ENCODE measurements at regions not wholly inside any gene's neighbourhood (a gene's known extent, or its start where the extent isn't known, plus 50 kb on each side); places are given as distances from the start of the nearest gene placed in this dataset.

DNA sequence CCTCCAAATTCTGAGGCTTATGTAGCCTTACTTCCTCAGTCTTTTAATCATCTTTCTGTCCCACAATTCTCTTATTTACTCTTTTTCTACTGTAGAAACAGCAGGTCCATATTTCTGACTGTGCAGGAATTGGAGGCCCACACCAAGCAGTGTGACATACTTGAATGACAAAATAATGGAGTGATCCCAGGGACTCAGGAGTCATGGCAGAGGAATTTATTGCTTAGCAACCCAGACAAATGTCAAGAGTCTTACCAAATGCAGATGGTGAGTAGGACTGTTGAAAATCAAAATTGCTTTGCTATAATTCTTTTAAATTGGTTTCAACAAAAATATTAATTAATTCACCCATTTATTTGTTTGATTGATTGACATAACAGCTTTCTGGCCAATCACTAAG lies 59.9 kb downstream of the HTR1B start:
- peak in 3 of 8 experiments; percentile 62 to 84 (median 67) for ATAC-seq (replicated peaks in 6 of 8)
- no peaks in the 10 kb centered on the region for H3K4me1 ChIP-seq (replicated peaks in 1 of 2)
- no peak overlapping the region for H3K27ac ChIP-seq
- H3K4me3 ChIP-seq = no peak overlapping the region
- in situ Hi-C loops (cut with MboI; ENCODE audit: low pct_unique_long_range_greater_than_20kb in 2 of 9, low sequenced_read_pairs in 9 of 9, unreplicated experiment in 9 of 9) = no loop called here

DNA sequence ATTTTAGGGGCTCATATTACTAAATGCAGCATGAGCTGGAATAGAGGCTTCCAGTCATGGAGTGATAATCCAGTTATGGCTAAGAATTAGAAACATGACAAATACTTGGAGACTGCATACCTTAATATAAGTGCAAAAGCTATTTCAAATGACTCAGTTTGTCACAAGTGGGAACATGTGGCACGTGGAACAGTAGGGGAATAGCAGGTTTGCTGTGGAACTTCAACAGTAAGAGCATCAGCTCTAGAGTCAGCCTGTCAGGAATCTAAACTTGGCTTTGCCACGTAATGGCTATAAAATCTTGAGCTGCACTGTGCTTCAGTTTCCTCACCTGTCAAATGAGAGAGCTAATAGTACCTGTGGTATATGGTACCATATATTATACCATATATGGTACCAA lies 62.1 kb downstream of the HTR1B start:
- Histone ChIP-seq H3K27ac (no peak overlapping the region), H3K4me1 (replicated peaks in 1 of 2) (no peaks in the 10 kb centered on the region), H3K4me3 (no peak overlapping the region)
- ATAC-seq (replicated peaks in 6 of 8) = no peak
- in situ Hi-C loops (cut with MboI; ENCODE audit: low pct_unique_long_range_greater_than_20kb in 2 of 9, low sequenced_read_pairs in 9 of 9, unreplicated experiment in 9 of 9) = no loop called here
- 0 to 100% (median 80%) methylated on average over 1 to 2 of the region's 2 CpGs for WGBS, 10 experiments

DNA sequence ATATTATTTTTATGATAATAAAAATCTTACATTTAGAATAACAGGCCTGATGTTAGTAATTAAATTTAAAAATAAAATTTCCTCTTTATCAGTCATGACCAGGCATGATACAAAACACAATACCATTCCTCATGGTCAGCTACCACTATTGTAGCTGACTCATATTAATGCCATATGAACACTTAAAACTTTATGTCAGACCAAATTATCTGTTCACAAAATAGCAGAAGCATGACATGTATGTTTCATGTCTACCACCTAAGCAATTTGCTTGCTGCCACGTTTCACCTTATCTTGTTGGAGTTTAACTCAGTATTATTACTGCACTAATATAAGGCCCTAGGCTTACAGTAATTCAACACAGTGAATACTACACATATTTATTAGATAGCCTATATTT lies 65.7 kb downstream of the HTR1B start:
- 50 to 100% (median 75%) methylated on average over 1 of the region's 1 CpG; no CpG with 5 or more reads in 3 of the 10 experiments for WGBS, 10 experiments
- in situ Hi-C loops (cut with MboI; ENCODE audit: low pct_unique_long_range_greater_than_20kb in 2 of 9, low sequenced_read_pairs in 9 of 9, unreplicated experiment in 9 of 9) = no loop called here
- ATAC-seq (replicated peaks in 6 of 8) = no peak
- H3K4me3 ChIP-seq = no peak overlapping the region
- no peaks in the 10 kb centered on the region for H3K4me1 ChIP-seq (replicated peaks in 1 of 2)
- no peak overlapping the region for H3K27ac ChIP-seq

DNA sequence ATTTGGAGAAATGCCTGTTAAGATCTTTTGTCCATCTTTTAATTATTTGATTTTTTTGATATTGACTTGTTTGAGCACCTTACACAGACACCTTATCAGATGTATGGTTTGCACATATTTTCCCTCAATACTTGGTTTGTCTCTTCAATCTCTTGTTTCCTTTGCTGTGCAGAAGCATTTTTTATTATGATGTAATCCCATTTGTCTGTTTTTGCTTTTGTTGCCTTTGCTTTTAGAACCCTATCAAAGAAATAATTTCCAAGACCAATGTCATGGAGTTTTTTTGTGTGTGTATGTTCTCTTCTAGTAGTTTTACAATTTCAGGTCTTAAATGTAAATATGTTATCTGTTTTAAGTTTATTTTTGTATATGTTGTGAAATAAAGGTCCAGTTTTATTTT lies 73.9 kb downstream of the HTR1B start:
- in situ Hi-C loops (cut with MboI; ENCODE audit: low pct_unique_long_range_greater_than_20kb in 2 of 9, low sequenced_read_pairs in 9 of 9, unreplicated experiment in 9 of 9) = no loop called here
- H3K4me1 ChIP-seq (replicated peaks in 1 of 2) = no peaks in the 10 kb centered on the region
- no peak overlapping the region for H3K27ac ChIP-seq
- no peak overlapping the region for H3K4me3 ChIP-seq
- no peak for ATAC-seq (replicated peaks in 6 of 8)

DNA sequence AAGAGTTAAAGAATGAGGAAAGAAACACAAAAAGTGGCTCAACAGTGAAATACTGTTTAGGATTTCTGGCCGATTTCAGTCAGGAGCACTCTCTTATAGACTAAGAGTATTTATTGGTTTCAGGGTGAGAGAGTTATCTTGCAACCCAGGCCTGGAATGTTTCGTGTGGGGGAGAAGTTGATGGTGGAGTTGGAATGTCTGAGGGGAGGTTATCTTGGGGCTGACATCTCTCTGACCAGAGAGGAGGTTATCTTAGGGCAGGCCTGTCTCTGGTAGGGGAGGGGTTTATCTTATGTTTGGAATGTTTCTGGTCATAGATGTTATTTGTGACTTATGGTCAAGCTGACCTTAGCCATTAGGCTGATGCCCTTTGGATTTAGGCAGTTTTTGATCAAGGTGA lies 80.3 kb downstream of the HTR1B start:
- Histone ChIP-seq H3K27ac (no peak overlapping the region), H3K4me1 (replicated peaks in 1 of 2) (no peaks in the 10 kb centered on the region), H3K4me3 (no peak overlapping the region)
- 20 to 100% (median 78%) methylated on average over 1 to 2 of the region's 2 CpGs for WGBS, 10 experiments
- no peak for ATAC-seq (replicated peaks in 6 of 8)
- in situ Hi-C loops (cut with MboI; ENCODE audit: low pct_unique_long_range_greater_than_20kb in 2 of 9, low sequenced_read_pairs in 9 of 9, unreplicated experiment in 9 of 9) = no loop called here

DNA sequence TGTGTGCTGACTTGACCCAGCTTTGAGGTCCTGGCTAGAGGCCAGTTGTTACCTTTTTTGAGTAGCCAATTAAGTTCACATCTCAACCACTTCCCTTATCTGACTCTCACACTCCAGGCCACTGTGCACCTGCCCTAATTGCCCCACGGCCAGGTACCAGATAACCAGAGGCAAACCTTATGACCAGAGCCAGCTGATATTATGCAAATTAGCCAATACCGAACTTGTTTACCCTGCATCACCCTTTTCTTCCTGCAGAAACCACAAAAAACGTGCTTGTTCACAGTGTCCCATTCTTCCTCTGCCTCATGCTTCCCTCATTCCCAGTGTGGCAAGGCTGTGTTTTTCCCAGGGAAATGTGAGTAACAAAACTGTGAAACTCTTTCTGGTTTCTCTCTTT lies 89.3 kb downstream of the HTR1B start:
- WGBS, 10 experiments = 42 to 94% (median 67%) methylated on average over 1 to 3 of the region's 3 CpGs; no CpG with 5 or more reads in 3 of the 10 experiments
- in situ Hi-C loops (cut with MboI; ENCODE audit: low pct_unique_long_range_greater_than_20kb in 2 of 9, low sequenced_read_pairs in 9 of 9, unreplicated experiment in 9 of 9) = no loop called here
- Histone ChIP-seq H3K27ac (no peak overlapping the region), H3K4me3 (no peak overlapping the region), H3K4me1 (replicated peaks in 1 of 2) (no peaks in the 10 kb centered on the region)
- ATAC-seq (replicated peaks in 6 of 8) = no peak

DNA sequence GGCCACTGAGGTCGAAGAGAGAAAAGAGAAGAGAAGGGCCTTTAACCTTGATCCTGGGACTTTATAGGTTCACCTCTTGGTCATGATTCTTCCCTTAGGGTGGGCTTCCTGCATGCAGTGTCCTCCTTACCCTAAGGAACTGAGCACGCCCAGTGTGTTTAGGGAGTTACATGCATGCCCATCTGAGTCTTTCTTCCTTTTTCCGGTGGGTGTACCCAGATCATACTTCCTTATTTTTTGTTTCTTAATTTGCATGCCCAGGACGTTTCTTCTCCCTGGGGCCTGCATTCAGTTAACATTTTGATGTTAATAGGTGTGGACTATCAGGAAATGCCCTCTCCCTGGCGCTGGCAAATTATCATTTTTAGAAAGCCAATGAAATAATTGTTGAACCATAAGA lies 91.5 kb downstream of the HTR1B start:
- ATAC-seq (replicated peaks in 6 of 8) = peak in 3 of 8 experiments; percentile 41 to 70 (median 64)
- no peak overlapping the region for H3K4me3 ChIP-seq
- in situ Hi-C loops (cut with MboI; ENCODE audit: low pct_unique_long_range_greater_than_20kb in 2 of 9, low sequenced_read_pairs in 9 of 9, unreplicated experiment in 9 of 9) = no loop called here
- no peak overlapping the region for H3K27ac ChIP-seq
- WGBS, 10 experiments = 0 to 89% (median 32%) methylated on average over 1 to 5 of the region's 5 CpGs
- H3K4me1 ChIP-seq (replicated peaks in 1 of 2) = no peaks in the 10 kb centered on the region

DNA sequence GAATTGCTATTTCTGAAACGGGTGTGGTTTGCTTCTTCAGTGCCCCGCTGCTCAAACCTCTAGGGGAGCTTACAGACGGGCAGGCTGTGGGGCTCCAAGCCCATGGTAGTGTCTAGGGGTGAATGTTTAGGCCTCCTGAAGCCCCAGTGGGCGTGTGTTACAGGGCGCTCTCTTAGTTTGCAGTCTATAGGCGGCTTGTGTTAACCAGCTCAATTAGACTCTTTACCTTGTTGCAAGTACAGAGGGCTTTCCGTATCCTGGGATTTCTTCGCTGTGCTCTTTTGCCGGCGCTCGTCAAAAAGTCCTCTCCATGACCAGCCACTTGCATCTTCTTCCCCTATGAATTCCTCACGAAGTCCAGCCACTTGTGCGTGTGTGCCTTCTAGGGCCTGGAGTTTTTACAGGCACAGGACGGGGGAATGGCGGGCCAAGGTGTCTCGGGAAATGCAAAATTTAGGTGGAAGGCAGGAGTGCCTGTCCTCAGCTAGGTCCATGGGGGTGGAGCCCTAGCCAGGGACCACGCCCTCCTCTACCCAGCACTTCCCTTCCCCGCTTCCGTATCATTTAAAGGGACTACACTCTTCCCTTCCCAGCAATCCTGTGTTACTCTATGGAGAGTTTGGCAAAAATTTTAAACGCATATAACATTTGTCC lies 94.5 kb downstream of the HTR1B start:
- WGBS, 10 experiments = 2 to 98% (median 81%) methylated on average over 2 to 15 of the region's 20 CpGs

DNA sequence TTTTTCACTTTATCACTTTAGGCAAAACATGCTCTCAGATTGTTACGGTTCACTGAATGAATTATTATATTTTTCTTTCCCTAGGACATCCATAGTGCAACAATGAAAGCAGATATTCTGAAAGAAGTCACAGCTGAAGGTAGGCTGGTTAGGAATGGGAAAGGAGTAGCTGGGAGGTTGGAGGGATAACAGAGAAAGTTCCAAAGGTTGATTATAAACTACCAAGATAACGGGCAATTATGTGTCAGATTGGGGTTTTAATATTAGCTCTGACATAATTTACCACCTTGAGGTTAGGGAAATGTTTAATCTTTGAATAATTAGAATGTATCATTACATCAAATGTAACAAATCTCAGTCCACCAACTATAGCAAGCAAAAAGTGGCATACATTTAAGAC lies 96.5 kb downstream of the HTR1B start:
- 0 to 100% (median 69%) methylated on average over 1 to 2 of the region's 2 CpGs; no CpG with 5 or more reads in 1 of the 10 experiments for WGBS, 10 experiments

More for the DNA sequence above, 94.5 kb downstream of the HTR1B start:
- in situ Hi-C loops (cut with MboI; ENCODE audit: low pct_unique_long_range_greater_than_20kb in 2 of 9, low sequenced_read_pairs in 9 of 9, unreplicated experiment in 9 of 9) = no loop called here
- peak in 4 of 8 experiments; percentile 48 to 96 (median 65) for ATAC-seq (replicated peaks in 6 of 8)
- Histone ChIP-seq H3K4me3 (peak overlapping the region in 1 of 5 donors; percentile 24), H3K4me1 (replicated peaks in 1 of 2) (no peaks in the 10 kb centered on the region), H3K27ac (no peak overlapping the region)

DNA sequence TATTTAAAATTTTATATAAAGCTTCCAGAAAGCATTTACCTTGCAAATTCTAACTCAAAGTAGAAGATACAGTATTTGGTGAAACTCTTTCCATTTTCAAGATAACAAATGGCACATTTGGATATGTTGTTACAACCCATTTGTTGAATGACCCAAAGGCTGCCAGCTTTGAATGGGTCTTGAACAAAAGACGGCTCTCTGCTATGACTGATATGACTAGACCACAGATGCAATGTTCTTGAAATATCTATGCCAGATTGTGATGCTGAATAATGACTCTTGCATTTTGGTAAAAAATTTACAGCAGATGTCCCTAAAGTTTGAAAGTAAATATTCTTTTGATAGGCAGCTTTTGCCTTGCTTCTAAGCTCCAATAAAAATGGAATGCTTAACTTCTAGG lies 99.6 kb downstream of the HTR1B start:
- no peak overlapping the region for H3K4me3 ChIP-seq
- 40 to 100% (median 79%) methylated on average over 1 of the region's 1 CpG; no CpG with 5 or more reads in 4 of the 10 experiments for WGBS, 10 experiments
- no peak for ATAC-seq (replicated peaks in 6 of 8)
- in situ Hi-C loops (cut with MboI; ENCODE audit: low pct_unique_long_range_greater_than_20kb in 2 of 9, low sequenced_read_pairs in 9 of 9, unreplicated experiment in 9 of 9) = no loop called here
- no peak overlapping the region for H3K27ac ChIP-seq
- H3K4me1 ChIP-seq (replicated peaks in 1 of 2) = no peaks in the 10 kb centered on the region

More for the DNA sequence above, 96.5 kb downstream of the HTR1B start:
- ATAC-seq (replicated peaks in 6 of 8) = no peak
- H3K4me3 ChIP-seq = no peak overlapping the region
- in situ Hi-C loops (cut with MboI; ENCODE audit: low pct_unique_long_range_greater_than_20kb in 2 of 9, low sequenced_read_pairs in 9 of 9, unreplicated experiment in 9 of 9) = no loop called here
- no peak overlapping the region for H3K27ac ChIP-seq
- no peaks in the 10 kb centered on the region for H3K4me1 ChIP-seq (replicated peaks in 1 of 2)

DNA sequence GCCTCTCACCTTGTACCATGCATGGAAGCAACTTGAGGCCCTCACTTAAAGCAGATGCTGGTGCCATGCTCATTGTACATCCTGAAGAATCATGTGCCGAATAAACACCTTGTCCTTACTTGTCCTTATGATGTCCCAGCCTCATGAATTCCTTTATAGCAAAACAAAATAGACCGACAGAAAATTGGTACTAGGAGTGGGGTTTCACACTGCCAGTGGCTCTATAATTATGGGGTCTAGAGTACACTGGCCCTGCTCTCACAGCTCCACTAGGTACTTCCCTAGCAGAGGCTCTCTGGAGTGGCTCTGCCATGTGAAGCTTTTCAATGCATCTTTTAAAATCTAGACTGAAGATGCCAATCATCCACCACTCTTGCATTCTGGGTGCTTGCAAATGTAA lies 101.2 kb downstream of the HTR1B start:
- no peak overlapping the region for H3K27ac ChIP-seq
- in situ Hi-C loops (cut with MboI; ENCODE audit: low pct_unique_long_range_greater_than_20kb in 2 of 9, low sequenced_read_pairs in 9 of 9, unreplicated experiment in 9 of 9) = no loop called here
- ATAC-seq (replicated peaks in 6 of 8) = no peak
- H3K4me3 ChIP-seq = no peak overlapping the region
- H3K4me1 ChIP-seq (replicated peaks in 1 of 2) = no peaks in the 10 kb centered on the region
- WGBS, 10 experiments = 42 to 100% (median 83%) methylated on average over 1 to 2 of the region's 2 CpGs; no CpG with 5 or more reads in 5 of the 10 experiments

DNA sequence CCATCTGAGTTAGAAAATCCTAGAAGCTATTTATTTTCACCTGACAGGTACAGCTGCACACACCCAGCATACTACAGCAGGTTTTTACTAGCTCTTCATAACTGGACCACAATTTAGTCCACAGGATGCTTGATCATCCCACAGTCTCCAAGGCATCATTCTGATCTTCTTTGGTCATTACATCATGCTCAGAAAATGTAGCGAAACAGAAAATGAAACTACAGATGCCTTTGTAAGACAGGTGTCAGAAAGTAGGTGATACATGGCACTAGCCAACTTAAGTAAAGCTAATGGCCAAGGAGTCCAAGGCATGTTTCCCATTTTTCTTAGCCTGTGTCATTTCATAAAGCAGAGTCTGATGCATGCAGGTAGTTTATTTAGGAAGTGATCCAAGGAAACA lies 102.3 kb downstream of the HTR1B start:
- Histone ChIP-seq H3K4me3 (no peak overlapping the region), H3K27ac (no peak overlapping the region), H3K4me1 (replicated peaks in 1 of 2) (no peaks in the 10 kb centered on the region)
- in situ Hi-C loops (cut with MboI; ENCODE audit: low pct_unique_long_range_greater_than_20kb in 2 of 9, low sequenced_read_pairs in 9 of 9, unreplicated experiment in 9 of 9) = no loop called here
- ATAC-seq (replicated peaks in 6 of 8) = no peak
- WGBS, 10 experiments = 38 to 100% (median 93%) methylated on average over 1 of the region's 1 CpG; no CpG with 5 or more reads in 4 of the 10 experiments

DNA sequence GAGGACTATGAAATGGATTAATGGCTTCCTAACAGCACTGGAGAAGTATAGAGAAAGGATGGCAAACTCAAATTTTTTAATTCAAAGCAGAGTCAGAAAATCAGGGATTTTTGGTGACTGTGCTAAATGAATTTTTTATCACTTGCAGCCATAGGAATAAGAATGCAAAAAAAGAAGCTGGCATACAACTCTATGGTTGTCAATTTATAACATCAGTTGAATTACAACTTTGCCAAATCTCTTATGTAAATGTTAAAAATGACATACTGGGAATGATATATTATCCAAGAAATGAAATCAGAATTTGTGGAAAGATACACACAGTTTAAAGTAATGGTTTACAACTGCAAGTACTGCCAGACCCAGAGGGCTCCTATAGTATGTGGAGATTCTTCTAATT lies 106.5 kb downstream of the HTR1B start:
- ATAC-seq (replicated peaks in 6 of 8) = no peak
- in situ Hi-C loops (cut with MboI; ENCODE audit: low pct_unique_long_range_greater_than_20kb in 2 of 9, low sequenced_read_pairs in 9 of 9, unreplicated experiment in 9 of 9) = no loop called here
- no peak overlapping the region for H3K27ac ChIP-seq
- H3K4me3 ChIP-seq = no peak overlapping the region
- no peaks in the 10 kb centered on the region for H3K4me1 ChIP-seq (replicated peaks in 1 of 2)

DNA sequence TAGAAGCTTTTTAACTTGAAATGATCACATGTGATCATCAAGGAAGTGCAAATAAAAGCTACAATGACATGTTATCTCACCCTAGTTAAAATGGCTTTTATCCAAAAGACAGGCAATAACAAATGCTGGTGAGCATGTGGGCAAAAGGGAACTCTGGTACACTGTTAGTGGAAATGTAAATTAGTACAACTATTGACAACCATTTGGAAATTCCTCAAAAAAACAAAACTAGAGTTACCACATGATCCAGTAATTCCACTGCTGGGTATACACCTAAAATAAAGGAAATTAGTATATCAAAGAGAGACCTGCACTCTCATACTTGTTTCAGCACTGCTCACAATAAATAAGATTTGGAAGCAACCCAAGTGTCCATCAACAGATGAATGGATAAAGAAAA lies 108.7 kb downstream of the HTR1B start:
- in situ Hi-C loops (cut with MboI; ENCODE audit: low pct_unique_long_range_greater_than_20kb in 2 of 9, low sequenced_read_pairs in 9 of 9, unreplicated experiment in 9 of 9) = no loop called here
- ATAC-seq (replicated peaks in 6 of 8) = peak in 3 of 8 experiments; percentile 8 to 79 (median 32)
- Histone ChIP-seq H3K4me3 (no peak overlapping the region), H3K4me1 (replicated peaks in 1 of 2) (no peaks in the 10 kb centered on the region), H3K27ac (no peak overlapping the region)
